ENCODE measurements at regions not wholly inside any gene's neighbourhood (a gene's known extent, or its start where the extent isn't known, plus 50 kb on each side); places are given as distances from the start of the nearest gene placed in this dataset.

DNA sequence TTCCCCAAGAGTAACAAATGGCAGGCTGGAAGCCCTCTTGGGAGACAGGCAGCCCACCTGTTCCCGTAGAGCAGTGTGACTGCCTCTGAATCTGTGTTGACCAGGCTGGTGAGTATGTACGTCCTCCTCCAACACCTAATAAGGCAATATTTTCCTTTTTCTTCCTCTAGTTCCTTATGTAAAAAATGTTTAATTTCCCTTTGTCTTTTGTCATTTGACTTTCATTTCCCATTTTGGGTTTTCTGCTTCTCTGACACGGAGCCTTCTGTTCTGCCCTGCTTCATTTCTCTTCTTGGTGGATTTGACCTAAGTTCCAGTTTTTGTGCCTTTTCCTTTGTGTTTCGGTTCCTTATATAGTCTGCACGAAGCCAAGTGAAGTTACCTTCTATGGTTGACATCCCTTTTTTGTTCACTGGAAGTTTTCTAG, 65.8 kb upstream of the ATF3 start:
- no peak for TF ChIP-seq YY1 (IDR thresholded peaks at IDR 0.05; ENCODE audit: insufficient read depth, insufficient read length)
- no peak for TF ChIP-seq SUZ12 (IDR thresholded peaks at IDR 0.05; ENCODE audit: extremely low read depth, insufficient read depth, insufficient read length)
- TF ChIP-seq ZNF274 (IDR thresholded peaks at IDR 0.05; ENCODE audit: low read depth, low read length): no peak
